CD4-positive, alpha-beta T cell (primary cell): ENCODE measurements at regions not wholly inside any gene's neighbourhood (a gene's known extent, or its start where the extent isn't known, plus 50 kb on each side); places are given as distances from the start of the nearest gene placed in this dataset.

Experiments
- ATAC-seq: fragments of 200-7000 bp; cut with Tn5 transposase; one replicate; pipeline ENCODE4 v1.10.0; 2022; ENCODE audit warnings: mild to moderate bottlenecking; ENCODE audit not compliant: poor library complexity
- CTCF ChIA-PET: fragments of 350-600 bp; sonication (Branson Sonifier 250); formaldehyde crosslinking; loops from one replicate; lab custom pipeline; 2021; ENCODE audit warnings: antibody characterized with exemption, inconsistent platforms; lab: Charles Lee
- POLR2A ChIA-PET: fragments of 350-600 bp; sonication (Branson Sonifier 250); formaldehyde crosslinking; loops from one replicate; lab custom pipeline; 2021; ENCODE audit warnings: antibody characterized with exemption, inconsistent platforms; lab: Charles Lee
- DNase-seq, 14 experiments: peaks; one replicate each; pipeline ENCODE4 v3.0.0-alpha.2; 2013 to 2020; ENCODE audit warnings: mixed read lengths in 2 of 14
- H3K27ac ChIP-seq, 2 donors: one replicate each; pipeline versions ENCODE4 v1.5.1 to v1.7.0; 2013; ENCODE audit warnings: low read length in 2 of 2, low read depth in 1 of 2, mild to moderate bottlenecking in 1 of 2
- H3K27me3 ChIP-seq, 2 experiments: 1 replicate in 1 of 2; 2 replicates in 1 of 2; pipeline versions ENCODE4 v1.6.1 to v1.7.0; 2013; ENCODE audit warnings: low read length in 2 of 2, control low read depth in 1 of 2, mild to moderate bottlenecking in 1 of 2, moderate library complexity in 1 of 2; ENCODE audit not compliant: insufficient read depth in 2 of 2, control insufficient read depth in 1 of 2
- H3K36me3 ChIP-seq: one replicate; pipeline ENCODE4 v1.6.1; 2013; ENCODE audit warnings: low read length, control low read depth; ENCODE audit not compliant: insufficient read depth
- H3K4me1 ChIP-seq: one replicate; pipeline ENCODE4 v1.6.1; 2013; ENCODE audit warnings: low read length, control low read depth; ENCODE audit not compliant: insufficient read depth
- H3K4me3 ChIP-seq: one replicate; pipeline ENCODE4 v1.5.1; 2013; ENCODE audit warnings: mild to moderate bottlenecking, low read length, moderate library complexity
- H3K9me3 ChIP-seq, 2 experiments: 1 replicate in 1 of 2; 2 replicates in 1 of 2; pipeline versions ENCODE4 v1.6.1 to v1.7.0; 2013; ENCODE audit warnings: low read length in 2 of 2, mild to moderate bottlenecking in 2 of 2, control low read depth in 1 of 2, moderate library complexity in 1 of 2; ENCODE audit not compliant: control insufficient read depth in 1 of 2, insufficient read depth in 1 of 2
- H3K27ac Mint-ChIP-seq: one replicate; pipeline ENCODE4 v1.8.0; 2020; ENCODE audit warnings: mixed read lengths
- H3K27me3 Mint-ChIP-seq: one replicate; pipeline ENCODE4 v1.8.0; 2021; ENCODE audit warnings: mixed read lengths
- H3K36me3 Mint-ChIP-seq: one replicate; pipeline ENCODE4 v1.8.0; 2021; ENCODE audit warnings: low read depth, mixed read lengths
- H3K4me1 Mint-ChIP-seq: one replicate; pipeline ENCODE4 v1.8.0; 2021; ENCODE audit warnings: low read depth, mixed read lengths
- H3K4me3 Mint-ChIP-seq: one replicate; pipeline ENCODE4 v1.8.0; 2020; ENCODE audit warnings: mild to moderate bottlenecking, mixed read lengths
- H3K9me3 Mint-ChIP-seq: one replicate; pipeline ENCODE4 v1.8.0; 2020; ENCODE audit warnings: mixed read lengths
- CTCF ChIP-seq: fragments of 200-600 bp; IDR thresholded peaks from one replicate; pipeline ENCODE4 v1.8.0; 2022; ENCODE audit warnings: antibody characterized with exemption, mild to moderate bottlenecking
- intact Hi-C, 2 experiments: fragments of 100-400 bp; cut with DNase I in 1 of 2; cut with micrococcal nuclease in 1 of 2; formaldehyde crosslinking; loops; one replicate each; pipeline versions ENCODE4 v1.15.1 to v1.9.0; 2023 to 2025; cut with DNase I, micrococcal nuclease

DNA sequence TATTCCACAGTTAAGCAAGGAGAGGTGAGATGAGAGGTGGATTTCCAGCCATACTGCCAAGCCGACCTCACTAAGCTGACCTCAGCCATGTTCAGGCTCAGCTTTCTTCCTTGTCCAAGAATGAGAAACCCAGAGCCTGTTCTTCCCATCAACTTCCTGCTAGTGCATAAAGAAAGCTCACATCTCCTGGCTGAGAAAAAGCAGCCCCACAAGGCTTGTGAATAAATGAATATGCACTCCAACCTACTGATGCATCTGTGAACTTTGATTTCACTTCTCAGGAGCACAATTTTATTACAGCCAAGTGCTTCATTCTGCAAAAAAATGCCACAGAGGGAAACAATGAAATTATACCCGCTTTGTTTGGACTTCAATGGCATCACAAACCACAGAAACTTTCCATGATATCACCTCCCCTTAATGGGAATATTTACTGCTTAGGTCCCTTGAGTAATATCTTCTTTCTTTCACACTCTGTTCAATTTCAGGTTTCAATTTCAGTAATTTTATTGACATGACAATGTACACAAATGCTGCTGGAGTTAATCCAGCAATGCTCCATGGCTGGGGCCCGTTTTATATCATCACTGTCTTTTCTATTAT lies 437.0 kb upstream of the PPP2R3A start:
- ChIA-PET CTCF (no interaction called here), POLR2A (no interaction called here)
- H3K27ac ChIP-seq: no peak overlapping the region
- no peaks in the 10 kb centered on the region for H3K4me1 ChIP-seq
- peaks cover 4% of the 10 kb centered on the region for H3K27me3 Mint-ChIP-seq
- ATAC-seq (no peak), DNase-seq (no peak)
- no peaks in the 10 kb centered on the region for H3K36me3 ChIP-seq
- H3K4me3 Mint-ChIP-seq: no peak overlapping the region
- H3K9me3 ChIP-seq: no peaks in the 10 kb centered on the region
- no peak for TF ChIP-seq CTCF
- H3K27ac Mint-ChIP-seq: no peak overlapping the region
- H3K4me3 ChIP-seq: no peak overlapping the region
- no peaks in the 10 kb centered on the region for H3K27me3 ChIP-seq
- H3K9me3 Mint-ChIP-seq: peaks cover 2% of the 10 kb centered on the region
- no peaks in the 10 kb centered on the region for H3K36me3 Mint-ChIP-seq
- intact Hi-C loops: no loop called here
- H3K4me1 Mint-ChIP-seq: no peaks in the 10 kb centered on the region

DNA sequence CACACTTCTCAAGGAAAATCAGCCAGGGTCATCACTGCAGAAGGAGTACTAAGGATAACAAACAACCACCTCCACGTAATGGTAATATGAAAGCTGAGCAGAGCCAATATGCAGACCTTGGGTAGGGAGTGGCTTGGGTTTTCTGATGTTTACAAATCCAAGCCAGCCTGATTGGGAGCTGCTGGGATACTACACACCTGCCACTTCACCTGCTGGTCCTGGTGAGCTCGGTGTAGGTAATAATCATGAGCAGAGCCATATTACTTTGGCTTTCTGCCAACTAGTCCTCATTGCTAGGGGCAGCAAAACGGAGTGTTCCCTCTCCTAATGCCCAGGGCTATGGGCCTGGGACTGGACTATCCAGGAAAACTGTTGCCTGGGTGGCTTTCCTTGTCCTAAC lies 433.5 kb upstream of the PPP2R3A start:
- H3K36me3 Mint-ChIP-seq: no peaks in the 10 kb centered on the region
- Histone ChIP-seq H3K9me3 (no peaks in the 10 kb centered on the region), H3K4me1 (no peaks in the 10 kb centered on the region), H3K27me3 (no peaks in the 10 kb centered on the region), H3K27ac (no peak overlapping the region), H3K36me3 (no peaks in the 10 kb centered on the region), H3K4me3 (no peak overlapping the region)
- H3K27me3 Mint-ChIP-seq: peaks cover 4% of the 10 kb centered on the region
- H3K27ac Mint-ChIP-seq: no peak overlapping the region
- H3K4me1 Mint-ChIP-seq: no peaks in the 10 kb centered on the region
- DNase-seq: no peak
- no peak for ATAC-seq
- H3K9me3 Mint-ChIP-seq: no peaks in the 10 kb centered on the region
- H3K4me3 Mint-ChIP-seq: no peak overlapping the region
- no peak for TF ChIP-seq CTCF
- intact Hi-C loops: no loop called here
- CTCF ChIA-PET: no interaction called here
- POLR2A ChIA-PET: no interaction called here

DNA sequence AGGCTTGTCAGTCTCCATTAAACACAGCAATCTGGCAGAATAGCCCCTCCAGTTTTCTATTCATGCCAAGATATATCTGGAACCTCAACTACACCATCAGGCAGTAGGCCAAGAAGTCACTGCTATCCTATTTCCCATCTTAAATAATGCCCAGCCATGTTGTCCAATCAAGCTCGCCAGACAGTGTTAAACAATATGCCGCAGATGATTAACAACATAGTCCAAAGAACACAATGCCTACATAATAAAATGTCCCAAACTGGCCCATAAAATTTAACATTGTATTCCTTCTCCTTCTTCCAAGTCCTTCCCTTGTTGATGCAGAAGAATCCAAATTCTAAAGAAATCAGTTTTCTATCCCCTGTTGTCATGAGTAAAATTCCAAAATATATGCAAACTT lies 427.4 kb upstream of the PPP2R3A start:
- ChIA-PET CTCF (no interaction called here), POLR2A (no interaction called here)
- H3K27ac Mint-ChIP-seq: no peak overlapping the region
- H3K4me3 ChIP-seq: no peak overlapping the region
- no peaks in the 10 kb centered on the region for H3K9me3 ChIP-seq
- no peak for TF ChIP-seq CTCF
- ATAC-seq: no peak
- no peaks in the 10 kb centered on the region for H3K36me3 Mint-ChIP-seq
- H3K9me3 Mint-ChIP-seq: no peaks in the 10 kb centered on the region
- H3K27me3 Mint-ChIP-seq: peaks cover 2% of the 10 kb centered on the region
- H3K4me1 ChIP-seq: no peaks in the 10 kb centered on the region
- H3K4me1 Mint-ChIP-seq: no peaks in the 10 kb centered on the region
- no peaks in the 10 kb centered on the region for H3K27me3 ChIP-seq
- intact Hi-C loops: no loop called here
- no peak for DNase-seq
- no peaks in the 10 kb centered on the region for H3K36me3 ChIP-seq
- H3K27ac ChIP-seq: no peak overlapping the region
- no peak overlapping the region for H3K4me3 Mint-ChIP-seq
